Activated T-cell treated with anti-CD3 and anti-CD28 coated beads, Interleukin-2, amount 50 U/mL, for 1 hour (primary cell): ENCODE measurements at regions not wholly inside any gene's neighbourhood (a gene's known extent, or its start where the extent isn't known, plus 50 kb on each side); places are given as distances from the start of the nearest gene placed in this dataset.

ENCODE experiments used
- DNase-seq: peaks from one replicate; pipeline ENCODE4 v3.0.0-alpha.2; 2020

DNA sequence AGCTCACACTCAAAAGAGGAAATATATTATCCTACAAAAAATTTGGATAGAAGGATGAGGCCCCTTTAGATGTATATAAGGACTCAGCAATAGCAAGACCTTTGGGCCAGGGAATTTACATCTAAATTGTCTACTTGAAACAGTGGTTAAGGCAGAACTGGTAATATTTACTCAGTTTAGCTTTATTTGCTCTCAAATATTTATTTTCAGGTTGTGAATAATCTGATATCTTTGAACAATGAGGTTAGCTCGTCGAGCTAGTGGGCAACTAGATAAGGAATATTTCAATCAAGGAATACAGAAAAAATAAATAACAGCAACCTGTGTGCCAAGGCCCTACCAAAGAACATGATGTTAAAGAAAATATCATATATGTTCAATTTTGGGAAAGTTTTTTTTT is 966.3 kb downstream of the DTWD2 start:
- DNase-seq, result no peak

DNA sequence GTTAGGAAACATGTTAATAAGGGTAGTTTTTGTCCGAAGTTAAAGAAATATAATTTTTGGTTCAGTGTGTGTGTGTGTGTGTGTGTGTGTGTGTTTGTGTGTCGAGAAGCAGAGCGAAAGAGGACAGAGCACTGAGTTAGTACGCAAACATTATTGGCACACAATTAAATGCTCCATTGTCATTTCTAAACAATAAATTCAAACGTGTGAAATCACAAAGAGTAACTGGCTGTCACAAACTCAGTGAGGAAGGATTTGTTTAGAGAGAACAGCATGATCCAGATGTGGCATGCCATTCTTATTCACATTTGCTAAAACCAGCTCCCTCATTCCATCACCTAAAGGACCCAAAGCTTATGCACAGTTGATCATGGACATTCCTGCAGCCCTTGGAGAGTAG is 970.8 kb downstream of the DTWD2 start:
- DNase-seq, result no peak

DNA sequence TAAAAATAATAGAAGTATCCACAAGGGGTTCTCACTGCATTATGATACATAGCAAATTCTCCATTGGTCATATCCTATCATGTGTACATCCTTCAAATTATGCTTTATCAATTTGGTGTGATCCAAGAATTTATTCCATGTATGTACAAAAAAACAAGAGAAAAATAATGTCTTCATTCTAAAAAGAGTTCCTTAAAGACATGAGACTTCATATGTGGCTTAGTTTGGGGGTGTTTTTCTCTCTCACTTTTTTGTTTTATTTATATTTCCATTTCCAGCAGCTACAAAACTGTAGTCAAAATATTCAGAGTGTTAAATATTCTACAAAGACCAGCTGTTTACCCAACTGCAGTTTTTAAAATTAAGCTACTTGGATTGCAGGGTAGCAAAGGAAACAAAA is 972.0 kb downstream of the DTWD2 start:
- no peak for DNase-seq

DNA sequence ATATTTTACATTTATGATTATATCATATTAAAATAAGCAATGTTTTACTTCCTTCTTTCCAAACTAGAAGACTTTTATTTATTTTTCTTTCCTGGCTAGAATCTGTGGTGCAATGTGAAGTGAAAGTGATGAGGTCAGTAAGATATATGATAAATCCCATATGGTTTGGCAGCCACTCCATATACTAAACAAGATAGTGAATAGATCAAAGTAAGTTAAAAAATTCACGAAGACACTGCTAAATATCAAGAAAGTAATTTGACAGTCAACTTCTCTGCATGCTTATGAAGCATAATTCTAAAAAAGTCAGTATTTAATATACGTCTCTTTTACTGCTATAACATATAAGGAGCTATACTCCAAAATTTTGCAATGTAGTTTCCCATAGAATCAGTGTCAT is 972.8 kb downstream of the DTWD2 start:
- DNase-seq, result no peak

DNA sequence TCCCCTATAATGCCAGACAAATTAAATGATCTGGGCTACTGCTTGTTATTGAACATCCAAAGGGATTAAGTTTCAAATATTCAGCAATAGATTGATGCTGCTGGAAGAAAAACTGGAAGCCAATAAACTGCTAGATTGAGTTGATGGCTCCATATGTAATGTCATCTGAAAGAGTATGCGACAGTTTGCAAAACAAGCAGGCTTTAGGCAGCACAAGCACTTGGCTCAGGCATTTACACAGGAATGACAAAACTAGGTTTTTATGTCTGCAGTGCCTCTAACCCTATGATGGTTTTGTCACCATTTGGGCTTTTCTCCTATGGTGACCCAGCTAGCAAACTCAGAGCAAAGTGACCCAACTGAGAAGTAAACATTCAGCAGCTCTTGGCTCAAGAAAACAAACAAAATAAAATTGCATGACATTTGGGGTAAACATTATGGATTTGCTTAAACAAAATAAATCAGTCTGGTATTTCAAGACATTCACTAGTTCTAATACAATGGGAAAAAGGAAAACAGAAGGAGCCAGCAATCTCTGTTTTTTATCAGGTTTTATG is 978.5 kb downstream of the DTWD2 start:
- DNase-seq, result no peak

- no peak for DNase-seq
Observed at GRCh38 chr5:118008779-118009178, 979.6 kb downstream of the DTWD2 start.

- no peak for DNase-seq
Observed at GRCh38 chr5:118007262-118007661, 981.1 kb downstream of the DTWD2 start.

DNA sequence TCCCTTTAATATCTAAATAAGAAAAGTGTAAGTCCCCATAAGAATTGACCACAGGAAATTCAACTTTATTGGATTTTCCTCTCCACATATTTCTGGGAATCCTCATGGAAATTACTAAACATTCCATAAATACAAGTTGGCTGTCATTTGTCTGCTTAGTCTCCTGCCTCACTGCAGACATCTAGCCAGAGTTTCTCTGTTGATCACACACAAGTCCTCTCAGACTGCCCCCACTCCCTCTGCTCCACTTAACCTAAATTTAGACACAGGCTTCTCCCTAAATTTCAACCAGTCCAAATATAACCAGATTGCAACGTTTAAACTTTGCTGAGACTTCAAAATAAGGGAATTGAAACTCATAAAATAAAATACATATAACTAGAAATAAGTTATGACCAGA is 982.1 kb downstream of the DTWD2 start:
- DNase-seq, result no peak

GRCh38 chr5:117999939-118000549 is 988.3 kb downstream of the DTWD2 start:
- DNase-seq, result no peak

DNA sequence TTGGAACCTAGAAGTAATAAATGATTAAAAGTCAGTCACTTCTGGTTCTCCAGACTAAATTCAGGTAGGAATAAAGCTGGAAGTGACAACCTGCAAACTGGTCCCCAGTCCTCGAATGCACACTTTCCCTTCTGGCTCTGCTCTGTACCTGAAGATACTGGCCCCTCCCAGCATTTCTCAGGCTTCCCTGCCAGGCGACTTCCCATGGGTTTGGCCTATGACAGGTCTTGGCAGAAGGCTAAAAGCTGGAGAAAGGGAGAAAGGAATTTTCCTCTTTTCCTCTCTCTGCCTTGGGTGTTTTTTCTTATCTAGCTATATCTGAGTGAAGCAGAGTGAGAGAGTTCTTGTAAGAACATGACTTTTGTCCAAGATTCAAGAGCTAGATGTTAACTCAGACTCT is 1005.7 kb downstream of the DTWD2 start:
- DNase-seq, result no peak

GRCh38 chr5:117973785-117974184 is 1014.6 kb downstream of the DTWD2 start:
- DNase-seq, result no peak

DNA sequence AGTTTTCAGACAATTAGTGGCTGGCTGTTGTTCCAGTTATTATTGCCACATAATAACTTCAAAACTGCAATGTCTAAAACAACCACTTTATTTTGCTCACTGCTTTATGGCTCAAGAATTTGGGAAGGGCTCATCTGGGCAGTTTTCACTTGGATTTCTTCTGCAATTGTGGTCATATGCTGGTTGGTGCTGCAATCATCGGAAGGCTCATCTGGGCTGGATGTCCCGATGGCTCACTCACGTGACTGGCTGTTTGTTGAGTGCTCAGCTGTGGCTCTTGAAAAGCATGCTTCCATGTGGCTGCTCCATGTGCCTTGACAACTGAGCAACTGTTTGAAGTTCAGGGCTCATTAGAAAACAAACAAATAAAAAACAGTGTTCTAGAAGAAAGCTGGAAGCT is 1032.5 kb downstream of the DTWD2 start:
- no peak for DNase-seq

- DNase-seq, result no peak
Observed at GRCh38 chr5:117954331-117954730, 1034.0 kb downstream of the DTWD2 start.

GRCh38 chr5:117953272-117953671 is 1035.1 kb downstream of the DTWD2 start:
- no peak for DNase-seq

DNA sequence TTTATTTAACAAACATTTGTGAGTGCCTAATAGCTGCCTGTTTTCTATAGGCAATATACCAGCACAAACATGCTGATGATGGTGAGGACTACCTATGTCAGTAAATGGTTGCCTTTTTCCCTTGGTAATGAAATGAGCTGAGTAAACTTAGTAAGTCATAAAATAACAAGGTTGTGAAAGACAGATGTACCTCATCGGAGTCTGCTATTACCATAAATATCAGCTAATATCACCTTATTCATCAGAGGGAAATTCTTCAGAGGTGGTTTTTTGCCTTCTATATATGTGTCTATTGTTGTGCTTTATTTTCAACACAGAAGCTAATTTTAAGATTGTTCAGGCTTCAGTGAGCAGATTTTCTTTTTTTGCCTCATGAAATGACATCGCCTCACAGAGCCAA is 1040.5 kb downstream of the DTWD2 start:
- no peak for DNase-seq

DNA sequence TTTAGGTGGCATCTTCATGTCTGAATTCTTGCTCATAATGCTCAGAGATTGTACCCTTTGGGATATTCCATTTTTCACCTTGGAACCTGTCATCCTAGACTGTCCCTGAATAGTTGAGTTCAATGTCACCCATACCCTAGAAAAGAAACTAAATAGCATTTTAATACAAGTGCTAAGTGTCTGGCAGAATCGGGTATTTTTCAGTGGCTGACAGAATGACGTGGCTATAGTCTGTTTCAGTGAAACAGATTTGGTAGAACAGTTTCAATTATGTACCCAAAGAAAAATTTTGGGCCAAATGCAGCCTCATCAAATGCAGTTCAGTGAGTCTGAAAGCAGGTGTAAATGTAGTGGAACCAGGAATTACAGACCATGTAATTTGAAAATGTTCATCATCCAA is 1041.2 kb downstream of the DTWD2 start:
- no peak for DNase-seq

GRCh38 chr5:117945258-117945657 is 1043.1 kb downstream of the DTWD2 start:
- DNase-seq, result no peak

DNA sequence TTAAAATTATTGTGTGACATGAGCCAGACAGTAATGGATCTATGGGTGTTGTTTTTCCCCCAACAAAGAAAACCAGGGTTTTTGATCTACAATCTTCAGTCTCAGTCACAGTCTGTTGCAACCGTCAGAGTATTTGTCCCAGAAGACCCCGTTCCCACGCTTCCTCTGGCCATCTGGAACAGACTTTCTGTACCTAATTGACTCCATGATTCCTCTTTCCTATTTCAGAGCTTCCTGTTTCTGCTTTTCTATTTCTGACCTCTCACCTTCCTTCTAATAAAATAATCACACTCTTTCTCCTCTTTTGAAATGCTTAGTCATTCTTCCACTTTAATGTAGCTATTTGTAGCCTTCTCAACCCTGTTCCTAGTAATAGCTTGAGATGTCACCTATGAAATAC is 1044.8 kb downstream of the DTWD2 start:
- no peak for DNase-seq

- no peak for DNase-seq
Observed at GRCh38 chr5:117942861-117943519, 1045.4 kb downstream of the DTWD2 start.

DNA sequence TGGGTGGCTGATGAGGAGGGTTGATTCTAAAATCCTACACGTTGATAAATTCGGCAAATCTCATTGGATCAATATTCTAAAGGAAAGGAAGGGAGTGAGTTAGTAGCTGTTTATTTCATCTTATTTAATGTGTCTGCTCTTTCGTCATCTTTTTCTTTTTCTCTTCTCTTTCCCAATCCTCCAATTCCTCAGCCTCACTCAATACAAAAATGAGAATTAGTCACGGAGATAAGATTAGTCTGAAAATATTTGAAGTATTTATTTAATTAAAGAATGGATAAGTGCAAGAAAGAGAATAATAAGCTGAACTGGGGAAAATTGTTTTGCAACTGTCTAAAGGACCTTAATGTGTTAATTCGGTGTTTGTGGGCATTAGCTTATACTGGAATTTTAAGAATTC is 1095.1 kb downstream of the DTWD2 start:
- DNase-seq, result no peak

DNA sequence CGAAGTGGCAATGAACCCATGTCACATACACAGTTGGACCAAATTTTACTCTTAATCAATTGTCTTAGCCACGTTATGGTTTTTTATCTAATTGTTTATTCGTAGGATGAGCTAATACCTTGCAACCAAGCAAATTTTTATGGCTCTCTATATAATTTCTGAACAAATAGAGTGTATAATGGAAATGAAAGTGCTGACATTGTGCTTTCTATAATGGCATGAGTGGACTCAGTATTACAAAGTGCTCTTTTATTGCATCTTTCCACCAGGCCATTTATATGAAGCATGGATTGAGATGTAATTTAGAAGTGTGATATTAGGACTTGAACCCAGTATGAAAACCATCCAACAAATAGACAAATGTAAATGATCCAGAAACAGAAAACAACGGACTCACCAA is 1096.0 kb downstream of the DTWD2 start:
- no peak for DNase-seq

DNA sequence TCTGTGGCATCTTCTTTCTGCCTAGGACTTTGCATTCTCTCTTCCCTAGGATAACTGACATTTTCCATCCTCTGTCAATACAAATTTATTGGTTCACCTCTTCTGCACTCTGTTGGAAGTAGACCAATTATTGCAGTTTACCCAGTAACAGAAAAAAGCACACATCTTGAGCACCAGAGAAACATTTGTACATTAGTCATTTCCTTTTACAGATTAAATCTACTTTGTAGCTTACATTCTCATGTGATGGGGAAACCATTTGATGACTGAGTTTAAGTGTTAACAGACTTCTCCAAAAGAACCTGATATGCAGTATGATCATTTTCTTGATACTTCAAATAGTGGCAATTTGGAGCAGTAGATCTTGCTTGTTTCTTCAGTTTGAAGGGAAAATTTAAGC is 1098.8 kb downstream of the DTWD2 start:
- DNase-seq, result no peak

GRCh38 chr5:117888688-117889087 is 1099.7 kb downstream of the DTWD2 start:
- no peak for DNase-seq

GRCh38 chr5:117881426-117882230 is 1106.7 kb downstream of the DTWD2 start:
- DNase-seq, result no peak
